Activated naive CD8-positive, alpha-beta T cell treated with anti-CD3 and anti-CD28 coated beads, Interleukin-2, amount 50 U/mL, for 24 hours (primary cell): ENCODE measurements at regions not wholly inside any gene's neighbourhood (a gene's known extent, or its start where the extent isn't known, plus 50 kb on each side); places are given as distances from the start of the nearest gene placed in this dataset.
"Not testable (repeated sequence)": the region's sequence is repeated elsewhere in the genome, so short reads cannot be mapped to it uniquely, and the experiment has no call there.

ENCODE experiments used
- ATAC-seq: fragments of 150-1000 bp; cut with Tn5 transposase; one replicate; pipeline ENCODE4 v1.10.0; 2021
- DNase-seq: peaks from one replicate; pipeline ENCODE4 v3.0.0; 2021
- H3K27ac Mint-ChIP-seq: one replicate; pipeline ENCODE4 v1.8.0; 2021; ENCODE audit warnings: mild to moderate bottlenecking, mixed read lengths
- H3K27me3 Mint-ChIP-seq: one replicate; pipeline ENCODE4 v1.8.0; 2021; ENCODE audit warnings: mixed read lengths
- H3K36me3 Mint-ChIP-seq: one replicate; pipeline ENCODE4 v1.8.0; 2021; ENCODE audit warnings: low read depth, mixed read lengths
- H3K4me1 Mint-ChIP-seq: one replicate; pipeline ENCODE4 v1.8.0; 2021; ENCODE audit warnings: mixed read lengths
- H3K4me3 Mint-ChIP-seq: one replicate; pipeline ENCODE4 v1.8.0; 2021; ENCODE audit warnings: mild to moderate bottlenecking, moderate library complexity, mixed read lengths
- H3K9me3 Mint-ChIP-seq: one replicate; pipeline ENCODE4 v1.8.0; 2021; ENCODE audit warnings: mixed read lengths

GRCh38 chr17:72465191-72466024 is 344.6 kb downstream of the SOX9 start:
- DNase-seq = no peak
- H3K27ac Mint-ChIP-seq = no peak overlapping the region

GRCh38 chr17:72466199-72466598 is 345.4 kb downstream of the SOX9 start:
- Mint-ChIP-seq H3K4me3 (no peak overlapping the region), H3K36me3 (no peaks in the 10 kb centered on the region), H3K9me3 (no peaks in the 10 kb centered on the region), H3K4me1 (no peaks in the 10 kb centered on the region), H3K27ac (no peak overlapping the region), H3K27me3 (peaks cover 5% of the 10 kb centered on the region)
- no peak for DNase-seq
- no peak for ATAC-seq

More at GRCh38 chr17:72465191-72466024, 344.6 kb downstream of the SOX9 start:
- H3K9me3 Mint-ChIP-seq = no peaks in the 10 kb centered on the region
- no peak overlapping the region for H3K4me3 Mint-ChIP-seq
- peaks cover 5% of the 10 kb centered on the region for H3K27me3 Mint-ChIP-seq
- no peak for ATAC-seq
- H3K4me1 Mint-ChIP-seq = no peaks in the 10 kb centered on the region
- H3K36me3 Mint-ChIP-seq = no peaks in the 10 kb centered on the region

DNA sequence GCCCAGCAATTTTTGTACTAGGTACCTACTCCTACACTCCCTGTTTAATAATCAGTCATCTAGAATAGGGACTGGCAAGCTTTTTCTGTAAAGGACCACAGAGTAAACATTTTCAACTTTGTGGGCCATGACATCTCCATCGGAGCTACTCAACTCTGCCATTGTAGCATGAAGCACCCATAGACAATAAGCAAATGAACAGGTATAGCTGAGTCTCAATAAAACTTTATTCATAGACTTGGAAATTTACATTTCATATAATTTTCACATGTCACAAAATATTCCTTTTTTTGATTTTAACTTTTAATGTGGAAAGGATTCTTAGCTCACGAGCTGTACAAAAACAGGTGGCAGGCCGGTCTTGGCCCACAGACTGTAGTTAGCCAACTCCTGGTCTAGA is 345.8 kb downstream of the SOX9 start:
- Mint-ChIP-seq H3K4me1 (no peaks in the 10 kb centered on the region), H3K9me3 (no peaks in the 10 kb centered on the region), H3K36me3 (no peaks in the 10 kb centered on the region), H3K4me3 (no peak overlapping the region), H3K27ac (no peak overlapping the region), H3K27me3 (peaks cover 5% of the 10 kb centered on the region)
- DNase-seq = no peak
- no peak for ATAC-seq

- no peak for DNase-seq
- Mint-ChIP-seq H3K9me3 (no peaks in the 10 kb centered on the region), H3K4me1 (no peaks in the 10 kb centered on the region), H3K27ac (no peak overlapping the region), H3K27me3 (peaks cover 5% of the 10 kb centered on the region), H3K4me3 (no peak overlapping the region), H3K36me3 (no peaks in the 10 kb centered on the region)
- no peak for ATAC-seq
Measured at GRCh38 chr17:72467841-72468653, 347.2 kb downstream of the SOX9 start.

GRCh38 chr17:72468841-72469240 is 348.0 kb downstream of the SOX9 start:
- peaks cover 5% of the 10 kb centered on the region for H3K27me3 Mint-ChIP-seq
- ATAC-seq (no peak), DNase-seq (no peak)
- H3K9me3 Mint-ChIP-seq = peaks cover 1% of the 10 kb centered on the region
- H3K27ac Mint-ChIP-seq = no peak overlapping the region
- H3K4me1 Mint-ChIP-seq = no peaks in the 10 kb centered on the region
- no peak overlapping the region for H3K4me3 Mint-ChIP-seq
- no peaks in the 10 kb centered on the region for H3K36me3 Mint-ChIP-seq

GRCh38 chr17:72470121-72470705 is 349.4 kb downstream of the SOX9 start:
- Mint-ChIP-seq H3K9me3 (peaks cover 10% of the 10 kb centered on the region), H3K27ac (no peak overlapping the region), H3K4me1 (no peaks in the 10 kb centered on the region), H3K36me3 (no peaks in the 10 kb centered on the region), H3K4me3 (no peak overlapping the region), H3K27me3 (peaks cover 5% of the 10 kb centered on the region)
- ATAC-seq (no peak), DNase-seq (no peak)

DNA sequence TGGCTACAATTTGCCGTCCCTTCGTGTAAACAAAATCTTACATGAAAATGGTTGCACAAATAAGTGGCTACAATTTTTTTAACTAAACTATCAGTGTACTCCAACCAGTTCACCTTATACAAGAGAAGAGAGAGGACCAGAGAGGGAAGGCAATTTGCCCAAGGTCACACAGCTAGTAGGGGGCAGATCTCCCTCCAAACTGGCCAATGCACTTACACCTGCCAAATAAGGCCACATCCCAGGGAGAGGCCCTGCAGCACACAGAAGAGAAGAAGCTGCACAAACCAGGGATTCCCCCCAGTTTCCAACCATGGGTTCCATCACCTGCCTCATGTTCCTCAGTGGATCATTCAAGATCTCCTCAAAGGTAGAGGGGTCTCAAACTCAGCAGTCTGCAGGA is 349.9 kb downstream of the SOX9 start:
- H3K9me3 Mint-ChIP-seq = peaks cover 10% of the 10 kb centered on the region
- H3K36me3 Mint-ChIP-seq = no peaks in the 10 kb centered on the region
- DNase-seq (no peak), ATAC-seq (no peak)
- H3K4me3 Mint-ChIP-seq = no peak overlapping the region
- H3K27me3 Mint-ChIP-seq = peaks cover 5% of the 10 kb centered on the region
- no peak overlapping the region for H3K27ac Mint-ChIP-seq
- H3K4me1 Mint-ChIP-seq = no peaks in the 10 kb centered on the region

- Mint-ChIP-seq H3K4me1 (no peaks in the 10 kb centered on the region), H3K36me3 (no peaks in the 10 kb centered on the region), H3K4me3 (no peak overlapping the region), H3K27me3 (peaks cover 5% of the 10 kb centered on the region), H3K27ac (no peak overlapping the region), H3K9me3 (peaks cover 10% of the 10 kb centered on the region)
- ATAC-seq = no peak
- DNase-seq = no peak
Measured at GRCh38 chr17:72471296-72471695, 350.5 kb downstream of the SOX9 start.

DNA sequence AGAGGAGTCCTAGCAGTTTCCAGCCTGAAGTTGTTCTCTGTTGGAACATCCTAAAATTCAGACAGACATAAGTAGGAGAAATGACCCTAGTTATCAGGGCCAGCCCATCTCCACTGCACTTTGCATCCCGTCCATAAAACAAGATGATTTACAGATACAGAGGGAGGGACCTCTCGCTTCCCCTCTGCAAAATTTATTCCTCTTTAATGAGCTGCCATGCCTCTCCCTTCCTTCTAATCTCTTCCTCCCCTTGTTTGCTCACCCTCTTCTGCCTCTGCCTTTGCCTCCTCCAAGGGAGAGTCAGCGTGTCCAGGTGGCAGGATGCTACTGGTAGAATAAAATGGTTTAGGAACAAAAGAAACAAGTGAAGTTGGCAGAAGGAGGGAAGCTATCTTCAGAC is 351.3 kb downstream of the SOX9 start:
- DNase-seq (no peak), ATAC-seq (no peak)
- no peaks in the 10 kb centered on the region for H3K36me3 Mint-ChIP-seq
- peaks cover 10% of the 10 kb centered on the region for H3K9me3 Mint-ChIP-seq
- H3K4me3 Mint-ChIP-seq = no peak overlapping the region
- H3K27me3 Mint-ChIP-seq = peaks cover 11% of the 10 kb centered on the region
- no peak overlapping the region for H3K27ac Mint-ChIP-seq
- no peaks in the 10 kb centered on the region for H3K4me1 Mint-ChIP-seq

DNA sequence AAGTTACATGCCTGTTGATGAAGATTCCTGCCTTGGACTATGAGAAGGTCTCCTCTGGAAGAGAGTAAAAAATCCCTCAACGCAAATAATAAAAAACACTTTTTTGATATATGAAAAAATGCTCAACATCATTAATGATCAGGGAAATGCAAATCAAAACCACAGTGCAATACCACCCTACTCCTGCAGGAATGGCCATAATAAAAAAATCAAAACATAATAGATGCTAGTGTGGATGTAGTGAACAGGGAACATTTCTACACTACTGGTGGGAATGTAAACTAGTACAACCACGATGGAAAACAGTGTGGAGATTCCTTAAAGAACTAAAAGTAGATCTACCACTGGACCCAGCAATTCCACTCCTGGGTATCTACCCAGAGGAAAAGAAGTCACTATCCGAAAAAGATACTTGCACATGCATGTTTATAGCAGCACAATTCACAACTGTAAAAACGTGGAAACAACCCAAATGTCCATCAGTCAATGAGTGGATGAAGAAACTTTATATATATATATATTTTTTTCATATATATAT is 352.1 kb downstream of the SOX9 start:
- not testable (repeated sequence) for H3K36me3 Mint-ChIP-seq, ATAC-seq, H3K4me3 Mint-ChIP-seq, H3K27ac Mint-ChIP-seq, H3K4me1 Mint-ChIP-seq, DNase-seq
- Mint-ChIP-seq H3K27me3 (peaks cover 16% of the 10 kb centered on the region), H3K9me3 (peaks cover 10% of the 10 kb centered on the region)

DNA sequence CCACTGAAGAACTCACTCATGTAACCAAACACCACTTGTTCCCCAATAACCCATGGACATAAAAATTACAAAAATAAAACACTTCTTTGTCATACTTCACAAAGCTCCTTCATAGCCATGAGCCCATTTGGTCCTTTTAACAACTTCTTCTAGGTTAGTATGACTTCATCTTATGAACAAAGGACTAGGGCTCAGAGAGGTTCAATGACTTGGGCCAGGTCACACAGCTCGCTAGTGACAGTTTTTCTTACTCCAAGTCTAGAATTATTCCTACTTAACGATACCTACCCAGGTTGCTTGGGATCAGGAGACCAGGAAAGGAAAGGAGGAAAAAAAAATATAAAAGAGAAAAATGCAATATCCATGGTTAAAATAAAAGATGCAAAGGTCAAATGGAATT is 353.4 kb downstream of the SOX9 start:
- ATAC-seq (no peak), DNase-seq (no peak)
- peaks cover 22% of the 10 kb centered on the region for H3K27me3 Mint-ChIP-seq
- H3K9me3 Mint-ChIP-seq = peaks cover 10% of the 10 kb centered on the region
- H3K27ac Mint-ChIP-seq = no peak overlapping the region
- no peaks in the 10 kb centered on the region for H3K36me3 Mint-ChIP-seq
- no peak overlapping the region for H3K4me3 Mint-ChIP-seq
- no peaks in the 10 kb centered on the region for H3K4me1 Mint-ChIP-seq

- no peaks in the 10 kb centered on the region for H3K4me1 Mint-ChIP-seq
- H3K27ac Mint-ChIP-seq = no peak overlapping the region
- peaks cover 23% of the 10 kb centered on the region for H3K27me3 Mint-ChIP-seq
- DNase-seq = no peak
- H3K4me3 Mint-ChIP-seq = no peak overlapping the region
- peaks cover 10% of the 10 kb centered on the region for H3K9me3 Mint-ChIP-seq
- ATAC-seq = no peak
- no peaks in the 10 kb centered on the region for H3K36me3 Mint-ChIP-seq
Measured at GRCh38 chr17:72474719-72475477, 354.1 kb downstream of the SOX9 start.

- Mint-ChIP-seq H3K27ac (no peak overlapping the region), H3K36me3 (no peaks in the 10 kb centered on the region), H3K4me3 (no peak overlapping the region), H3K4me1 (no peaks in the 10 kb centered on the region), H3K9me3 (peaks cover 10% of the 10 kb centered on the region), H3K27me3 (peaks cover 23% of the 10 kb centered on the region)
- no peak for ATAC-seq
- DNase-seq = no peak
Measured at GRCh38 chr17:72476134-72476533, 355.3 kb downstream of the SOX9 start.

DNA sequence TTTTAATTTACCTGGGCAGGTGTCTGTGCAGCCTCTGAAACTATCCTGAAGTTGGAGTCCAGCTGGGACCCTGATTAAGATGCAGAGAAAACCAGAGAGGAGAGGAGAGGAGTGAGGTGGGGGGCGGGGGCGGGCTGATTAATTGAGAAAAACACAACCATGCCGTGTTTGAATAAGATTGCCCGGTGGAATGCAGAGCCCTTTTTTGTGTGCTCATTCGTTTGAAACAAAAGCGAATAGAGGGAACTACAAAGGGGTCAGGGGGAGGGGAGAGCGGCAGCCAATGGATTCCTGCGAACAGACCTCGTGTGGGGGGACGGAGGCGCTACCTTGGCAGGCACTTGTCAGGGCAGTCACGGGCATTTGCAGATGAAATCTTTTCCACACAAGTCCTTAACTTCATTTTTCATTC is 355.8 kb downstream of the SOX9 start:
- H3K4me3 Mint-ChIP-seq = no peak overlapping the region
- no peak for ATAC-seq
- no peak overlapping the region for H3K27ac Mint-ChIP-seq
- DNase-seq = no peak
- H3K27me3 Mint-ChIP-seq = peaks cover 23% of the 10 kb centered on the region
- no peaks in the 10 kb centered on the region for H3K4me1 Mint-ChIP-seq
- peaks cover 10% of the 10 kb centered on the region for H3K9me3 Mint-ChIP-seq
- no peaks in the 10 kb centered on the region for H3K36me3 Mint-ChIP-seq
